Panc1 (cell line): ENCODE measurements at regions not wholly inside any gene's neighbourhood (a gene's known extent, or its start where the extent isn't known, plus 50 kb on each side); places are given as distances from the start of the nearest gene placed in this dataset.

Source experiments
- ATAC-seq: fragments of 200-7000 bp; cut with Tn5 transposase; 2 replicates; pipeline ENCODE4 v1.9.1; 2020; ENCODE audit warnings: mild to moderate bottlenecking, moderate library complexity
- BruUV-seq: library from RNA; stranded (reverse); fragments of 400-500 nt; replicated peaks from 2 replicates; lab custom pipeline; 2021; lab: Mats Ljungman, UMichigan
- CTCF ChIA-PET: fragments of 300-600 bp; sonication (Branson Sonifier 250); formaldehyde crosslinking; loops from one replicate; lab custom pipeline; 2022; ENCODE audit warnings: antibody characterized with exemption; lab: Charles Lee
- POLR2A ChIA-PET: fragments of 300-600 bp; sonication (Branson Sonifier 250); formaldehyde crosslinking; loops from one replicate; lab custom pipeline; 2022; ENCODE audit warnings: antibody characterized with exemption; lab: Charles Lee
- DNase-seq: peaks from one replicate; pipeline ENCODE4 v3.0.0-alpha.2; 2010; ENCODE audit warnings: low read depth, low spot score
- H3K27ac ChIP-seq: 2 replicates; pipeline ENCODE4 v1.5.1; 2011; ENCODE audit warnings: mild to moderate bottlenecking, low read length, inconsistent platforms
- H3K27me3 ChIP-seq: fragments of 200-500 bp; sonication (Bioruptor generic); 2 replicates; pipeline ENCODE4 v1.6.0; 2014; ENCODE audit warnings: low read length, inconsistent platforms; ENCODE audit not compliant: control insufficient read depth, insufficient read depth
- H3K36me3 ChIP-seq: fragments of 200-500 bp; sonication (Bioruptor generic); 2 replicates; pipeline ENCODE4 v1.5.1; 2014; ENCODE audit warnings: inconsistent platforms, mild to moderate bottlenecking, low read length, moderate library complexity; ENCODE audit not compliant: control insufficient read depth, insufficient read depth
- H3K4me1 ChIP-seq: 2 replicates; pipeline ENCODE4 v1.5.1; 2011; ENCODE audit warnings: inconsistent platforms, mild to moderate bottlenecking, low read length, moderate library complexity; ENCODE audit not compliant: control insufficient read depth, insufficient read depth
- H3K4me3 ChIP-seq, 2 experiments: 2 replicates each; pipeline ENCODE4 v1.5.1; 2011 to 2012; ENCODE audit warnings: low read depth in 2 of 2, low read length in 2 of 2, mild to moderate bottlenecking in 2 of 2, inconsistent platforms in 1 of 2, moderate library complexity in 1 of 2
- H3K9me3 ChIP-seq: fragments of 200-500 bp; sonication (Bioruptor generic); 2 replicates; pipeline ENCODE4 v1.5.1; 2014; ENCODE audit warnings: low read depth, mild to moderate bottlenecking, inconsistent platforms, low read length, moderate library complexity; ENCODE audit not compliant: control insufficient read depth, insufficient read depth
- POLR2AphosphoS5 ChIP-seq: IDR thresholded peaks from 2 replicates; pipeline ENCODE4 v1.6.1; 2012; ENCODE audit warnings: mild to moderate bottlenecking, low read depth, low read length, moderate library complexity
- REST ChIP-seq, 2 experiments: IDR thresholded peaks; 2 replicates each; pipeline ENCODE4 v1.6.1; 2011 to 2012; ENCODE audit warnings: low read depth in 2 of 2, control low read depth in 1 of 2, low read length in 1 of 2, mild to moderate bottlenecking in 1 of 2, moderate library complexity in 1 of 2; ENCODE audit not compliant: insufficient read depth in 1 of 2
- SIN3A ChIP-seq: IDR thresholded peaks from 2 replicates; pipeline ENCODE4 v1.6.1; 2012; ENCODE audit warnings: low read depth, mild to moderate bottlenecking, low read length, moderate library complexity, borderline replicate concordance; ENCODE audit not compliant: insufficient read depth
- TCF7L2 ChIP-seq: IDR thresholded peaks from 2 replicates; pipeline ENCODE4 v1.6.1; 2011; ENCODE audit warnings: mild to moderate bottlenecking, low read depth, low read length, inconsistent platforms
- in situ Hi-C: cut with HindIII; loops from 2 replicates; pipeline ENCODE4 v1.10.0; 2016; ENCODE audit warnings: low sequenced_read_pairs, low pct_unique_long_range_greater_than_20kb
- intact Hi-C: fragments of 100-400 bp; cut with micrococcal nuclease; formaldehyde crosslinking; loops from one replicate; pipeline ENCODE4 v1.10.0; 2022; ENCODE audit not compliant: unreplicated experiment
- TF ChIP-seq, protein P1 (sequence below): fragments of 450-650 bp; IDR thresholded peaks from 2 replicates; pipeline ENCODE4 v1.5.1; 2017; ENCODE audit warnings: mild to moderate bottlenecking

GRCh38 chrX:94813541-94813940 lies 1139.5 kb downstream of the FAM133A start:
- no TSS peak for BruUV-seq
- in situ Hi-C loops = no loop called here
- ATAC-seq (no peak), DNase-seq (no peak)
- Histone ChIP-seq H3K36me3 (no peaks in the 10 kb centered on the region), H3K27me3 (no peaks in the 10 kb centered on the region), H3K4me1 (no peaks in the 10 kb centered on the region), H3K4me3 (no peak overlapping the region), H3K27ac (no peak overlapping the region), H3K9me3 (no peaks in the 10 kb centered on the region)
- POLR2A ChIA-PET = no interaction called here
- intact Hi-C loops = no loop called here
- TF ChIP-seq REST (IDR thresholded peaks at IDR 0.05; ENCODE audit: insufficient read depth in 1 of 2, low read depth in 2 of 2, low read length in 1 of 2) (no peak), SIN3A (no peak), TCF7L2 (no peak), POLR2AphosphoS5 (no peak)
- TF ChIP-seq, protein P1, sequence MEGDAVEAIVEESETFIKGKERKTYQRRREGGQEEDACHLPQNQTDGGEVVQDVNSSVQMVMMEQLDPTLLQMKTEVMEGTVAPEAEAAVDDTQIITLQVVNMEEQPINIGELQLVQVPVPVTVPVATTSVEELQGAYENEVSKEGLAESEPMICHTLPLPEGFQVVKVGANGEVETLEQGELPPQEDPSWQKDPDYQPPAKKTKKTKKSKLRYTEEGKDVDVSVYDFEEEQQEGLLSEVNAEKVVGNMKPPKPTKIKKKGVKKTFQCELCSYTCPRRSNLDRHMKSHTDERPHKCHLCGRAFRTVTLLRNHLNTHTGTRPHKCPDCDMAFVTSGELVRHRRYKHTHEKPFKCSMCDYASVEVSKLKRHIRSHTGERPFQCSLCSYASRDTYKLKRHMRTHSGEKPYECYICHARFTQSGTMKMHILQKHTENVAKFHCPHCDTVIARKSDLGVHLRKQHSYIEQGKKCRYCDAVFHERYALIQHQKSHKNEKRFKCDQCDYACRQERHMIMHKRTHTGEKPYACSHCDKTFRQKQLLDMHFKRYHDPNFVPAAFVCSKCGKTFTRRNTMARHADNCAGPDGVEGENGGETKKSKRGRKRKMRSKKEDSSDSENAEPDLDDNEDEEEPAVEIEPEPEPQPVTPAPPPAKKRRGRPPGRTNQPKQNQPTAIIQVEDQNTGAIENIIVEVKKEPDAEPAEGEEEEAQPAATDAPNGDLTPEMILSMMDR = no peak
- CTCF ChIA-PET = no interaction called here

- H3K27me3 ChIP-seq = no peaks in the 10 kb centered on the region
- intact Hi-C loops (no loop called here), in situ Hi-C loops (no loop called here)
- no peaks in the 10 kb centered on the region for H3K4me1 ChIP-seq
- ATAC-seq = no peak
- no peak overlapping the region for H3K4me3 ChIP-seq
- CTCF ChIA-PET = no interaction called here
- DNase-seq = no peak
- TF ChIP-seq REST (IDR thresholded peaks at IDR 0.05; ENCODE audit: insufficient read depth in 1 of 2, low read depth in 2 of 2, low read length in 1 of 2) (no peak), TCF7L2 (no peak), POLR2AphosphoS5 (no peak), SIN3A (no peak)
- TF ChIP-seq, protein P1 = no peak
- POLR2A ChIA-PET = no interaction called here
- no peaks in the 10 kb centered on the region for H3K9me3 ChIP-seq
- no peak overlapping the region for H3K27ac ChIP-seq
- H3K36me3 ChIP-seq = no peaks in the 10 kb centered on the region
- no TSS peak for BruUV-seq
Measured at GRCh38 chrX:94814216-94814615, 1140.2 kb downstream of the FAM133A start.
